Kidney (tissue), 13 donors: ENCODE measurements at regions not wholly inside any gene's neighbourhood (a gene's known extent, or its start where the extent isn't known, plus 50 kb on each side); places are given as distances from the start of the nearest gene placed in this dataset.

ENCODE experiments used
- DNase-seq, 5 donors: peaks; one replicate each; pipeline ENCODE4 v3.0.0-alpha.2; 2013 to 2020
- FAIRE-seq: peaks from 2 replicates; lab custom pipeline; 2012; peaks lifted over from hg19 to GRCh38; lab: Jason Lieb, UNC
- H3K27ac ChIP-seq, 2 donors: one replicate each; pipeline ENCODE4 v1.7.0; 2013; ENCODE audit warnings: low read depth in 2 of 2, low read length in 2 of 2, inconsistent platforms in 1 of 2
- H3K27me3 ChIP-seq: one replicate; pipeline ENCODE4 v1.7.1; 2013; ENCODE audit warnings: low read length, inconsistent platforms; ENCODE audit not compliant: control insufficient read depth, insufficient read depth
- H3K36me3 ChIP-seq, 3 donors: one replicate each; pipeline versions ENCODE4 v1.7.0 to v1.7.1; 2013; ENCODE audit warnings: low read length in 3 of 3, control low read depth in 1 of 3, inconsistent platforms in 1 of 3; ENCODE audit not compliant: insufficient read depth in 3 of 3, control insufficient read depth in 2 of 3
- H3K4me1 ChIP-seq, 3 donors: one replicate each; pipeline versions ENCODE4 v1.7.0 to v1.7.1; 2013; ENCODE audit warnings: low read length in 3 of 3, inconsistent platforms in 1 of 3, low read depth in 1 of 3; ENCODE audit not compliant: control insufficient read depth in 2 of 3, insufficient read depth in 2 of 3
- H3K4me3 ChIP-seq, 3 donors: one replicate each; pipeline versions ENCODE4 v1.7.0 to v1.8.1; 2013; ENCODE audit warnings: low read length in 3 of 3, control low read depth in 1 of 3, inconsistent platforms in 1 of 3
- H3K9ac ChIP-seq, 3 donors: one replicate each; pipeline versions ENCODE4 v1.7.0 to v1.7.1; 2013; ENCODE audit warnings: low read length in 3 of 3, control low read depth in 1 of 3, inconsistent platforms in 1 of 3
- H3K9me3 ChIP-seq, 3 donors: one replicate each; pipeline versions ENCODE4 v1.7.0 to v1.7.1; 2013; ENCODE audit warnings: low read length in 3 of 3, control low read depth in 1 of 3, inconsistent platforms in 1 of 3; ENCODE audit not compliant: control insufficient read depth in 2 of 3, insufficient read depth in 1 of 3
- intact Hi-C: fragments of 100-400 bp; cut with DNase I; formaldehyde crosslinking; loops from one replicate; pipeline ENCODE4 v1.11.1; 2022
- TF ChIP-seq, protein P1 (sequence below): IDR thresholded peaks from 3 replicates; pipeline ENCODE4 v1.5.1; 2012; ENCODE audit warnings: mild to moderate bottlenecking, moderate library complexity, borderline replicate concordance; ENCODE audit not compliant: insufficient read depth; ENCODE audit errors: extremely low read depth
- donor health status: control.
- donor health status: control.
- donor health status: control.
- donor health status: control.
- donor health status: control.
- donor health status: DM: yes; HTN: yes; CAD: no.
- donor health status: Normal renal cell carcinoma (clear cell type).

DNA sequence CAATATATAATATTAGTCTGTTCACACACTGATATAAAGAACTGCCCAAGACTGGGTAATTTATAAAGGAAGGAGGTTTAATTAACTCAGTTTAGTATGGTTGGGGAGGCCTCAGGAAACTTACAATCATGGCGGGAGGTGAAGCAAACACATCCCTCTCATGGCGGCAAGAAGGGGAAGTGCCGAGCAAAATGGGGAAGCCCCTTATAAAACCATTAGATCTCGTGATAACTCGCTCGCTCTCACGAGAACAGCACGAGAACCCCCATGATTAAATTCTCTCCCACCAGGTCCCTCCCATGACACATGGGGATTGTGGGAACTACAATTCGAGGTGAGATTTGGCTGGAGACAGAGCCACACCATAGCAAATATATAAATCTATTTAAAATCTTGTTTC, 269.8 kb downstream of the ATP23 start:
- DNase-seq (no peak), FAIRE-seq (no peak)
- intact Hi-C loops, result no loop called here
- Histone ChIP-seq H3K4me3 (no peak overlapping the region), H3K9ac (no peak overlapping the region), H3K27ac (no peak overlapping the region), H3K27me3 (no peaks in the 10 kb centered on the region), H3K4me1 (no peaks in the 10 kb centered on the region), H3K9me3 (no peaks in the 10 kb centered on the region), H3K36me3 (no peaks in the 10 kb centered on the region)
- TF ChIP-seq, protein P1, sequence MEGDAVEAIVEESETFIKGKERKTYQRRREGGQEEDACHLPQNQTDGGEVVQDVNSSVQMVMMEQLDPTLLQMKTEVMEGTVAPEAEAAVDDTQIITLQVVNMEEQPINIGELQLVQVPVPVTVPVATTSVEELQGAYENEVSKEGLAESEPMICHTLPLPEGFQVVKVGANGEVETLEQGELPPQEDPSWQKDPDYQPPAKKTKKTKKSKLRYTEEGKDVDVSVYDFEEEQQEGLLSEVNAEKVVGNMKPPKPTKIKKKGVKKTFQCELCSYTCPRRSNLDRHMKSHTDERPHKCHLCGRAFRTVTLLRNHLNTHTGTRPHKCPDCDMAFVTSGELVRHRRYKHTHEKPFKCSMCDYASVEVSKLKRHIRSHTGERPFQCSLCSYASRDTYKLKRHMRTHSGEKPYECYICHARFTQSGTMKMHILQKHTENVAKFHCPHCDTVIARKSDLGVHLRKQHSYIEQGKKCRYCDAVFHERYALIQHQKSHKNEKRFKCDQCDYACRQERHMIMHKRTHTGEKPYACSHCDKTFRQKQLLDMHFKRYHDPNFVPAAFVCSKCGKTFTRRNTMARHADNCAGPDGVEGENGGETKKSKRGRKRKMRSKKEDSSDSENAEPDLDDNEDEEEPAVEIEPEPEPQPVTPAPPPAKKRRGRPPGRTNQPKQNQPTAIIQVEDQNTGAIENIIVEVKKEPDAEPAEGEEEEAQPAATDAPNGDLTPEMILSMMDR, result no peak

DNA sequence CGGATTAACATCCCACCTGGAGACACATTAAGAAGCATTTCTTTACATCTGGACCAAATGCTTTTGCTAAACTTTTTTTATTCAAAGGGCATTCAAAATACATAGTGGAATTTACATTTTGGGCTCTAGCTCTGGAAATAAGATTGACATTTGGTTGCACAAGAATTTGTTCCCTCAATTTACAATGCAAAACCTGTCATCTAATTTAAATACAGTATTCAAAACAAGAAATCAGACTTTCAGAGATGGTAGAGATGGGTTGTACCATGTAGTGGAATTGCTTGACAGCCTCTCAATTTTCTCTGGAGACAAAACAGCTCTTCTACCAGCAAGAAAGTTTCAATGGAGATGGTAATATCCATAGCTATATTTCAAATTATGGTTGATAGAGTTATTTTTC, 275.8 kb downstream of the ATP23 start:
- intact Hi-C loops, result no loop called here
- no peak for FAIRE-seq

DNA sequence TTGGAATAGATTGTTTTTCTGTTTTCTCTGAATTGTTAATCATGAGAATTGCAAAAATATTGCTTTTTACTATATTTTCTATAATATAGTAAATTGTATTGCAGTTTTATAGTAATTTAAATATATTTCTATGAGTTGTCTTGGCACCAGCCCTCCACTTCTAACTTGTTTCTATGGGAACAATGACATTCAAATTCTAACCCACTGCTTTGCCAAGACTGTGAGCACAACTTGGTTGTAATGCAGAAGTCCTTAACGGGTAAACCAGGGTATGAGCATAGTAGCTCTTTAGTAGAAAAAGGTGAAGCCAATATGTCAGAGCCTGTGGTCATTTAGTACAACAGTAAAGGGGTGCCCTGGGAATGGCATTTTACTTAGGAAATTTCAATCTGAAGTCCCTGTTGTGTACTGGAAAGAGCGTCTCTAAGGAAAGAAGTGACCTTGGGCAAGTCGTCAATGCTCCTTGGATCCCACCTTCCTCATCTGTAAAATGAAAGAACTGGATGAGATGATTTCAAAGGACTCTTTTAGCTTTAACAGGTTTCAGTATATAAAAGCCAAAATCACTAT, 283.3 kb downstream of the ATP23 start:
- TF ChIP-seq, protein P1, result no peak
- FAIRE-seq (no peak), DNase-seq (no peak)
- intact Hi-C loops, result no loop called here
- no peaks in the 10 kb centered on the region for H3K36me3 ChIP-seq
- no peaks in the 10 kb centered on the region for H3K4me1 ChIP-seq
- H3K9ac ChIP-seq, result no peak overlapping the region
- H3K4me3 ChIP-seq, result no peak overlapping the region
- H3K27ac ChIP-seq, result no peak overlapping the region
- no peaks in the 10 kb centered on the region for H3K27me3 ChIP-seq
- H3K9me3 ChIP-seq, result no peaks in the 10 kb centered on the region

More for the DNA sequence above, 275.8 kb downstream of the ATP23 start:
- Histone ChIP-seq H3K9me3 (no peaks in the 10 kb centered on the region), H3K27ac (no peak overlapping the region), H3K4me1 (no peaks in the 10 kb centered on the region), H3K4me3 (no peak overlapping the region), H3K36me3 (no peaks in the 10 kb centered on the region), H3K27me3 (no peaks in the 10 kb centered on the region), H3K9ac (no peak overlapping the region)
- no peak for DNase-seq
- TF ChIP-seq, protein P1, result no peak
